ENCODE measurements at regions not wholly inside any gene's neighbourhood (a gene's known extent, or its start where the extent isn't known, plus 50 kb on each side); places are given as distances from the start of the nearest gene placed in this dataset.
A peak's percentile ranks its signal among the peaks of the same experiment; 100 is the strongest.

- TF ChIP-seq CTCF (IDR thresholded peaks at IDR 0.05) (peak in 1 of 4 donors; percentile 40), POLR2A (IDR thresholded peaks at IDR 0.05) (peak; percentile 43)
Measured at GRCh38 chr14:71336489-71337192, 429.4 kb downstream of the PCNX1 start.

Data from right lobe of liver (tissue), 4 donors.